GM19452 (cell line): ENCODE measurements at regions not wholly inside any gene's neighbourhood (a gene's known extent, or its start where the extent isn't known, plus 50 kb on each side); places are given as distances from the start of the nearest gene placed in this dataset.

Experiments used
- ATAC-seq: cut with Tn5 transposase; IDR thresholded peaks from one replicate; pipeline ENCODE4 v1.9.1; 2021; ENCODE audit not compliant: unreplicated experiment

- no peak for ATAC-seq
Measured at GRCh38 chr2:136248242-136248641, 130.3 kb upstream of the CXCR4 start.

- no peak for ATAC-seq
Measured at GRCh38 chr2:136247204-136247950, 129.4 kb upstream of the CXCR4 start.

GRCh38 chr2:136246086-136246669 lies 128.2 kb upstream of the CXCR4 start:
- peak; percentile 68 for ATAC-seq

- no peak for ATAC-seq
Measured at GRCh38 chr2:136245211-136245610, 127.3 kb upstream of the CXCR4 start.

- ATAC-seq, result no peak
Measured at GRCh38 chr2:136244536-136244885, 126.6 kb upstream of the CXCR4 start.

- ATAC-seq, result no peak
Measured at GRCh38 chr2:136243638-136244535, 125.9 kb upstream of the CXCR4 start.

GRCh38 chr2:136242687-136243277 lies 124.8 kb upstream of the CXCR4 start:
- ATAC-seq, result no peak

- ATAC-seq, result no peak
Measured at GRCh38 chr2:136242100-136242499, 124.2 kb upstream of the CXCR4 start.

GRCh38 chr2:136239079-136239685 lies 121.2 kb upstream of the CXCR4 start:
- no peak for ATAC-seq

GRCh38 chr2:136238286-136239078 lies 120.5 kb upstream of the CXCR4 start:
- ATAC-seq, result peak; percentile 89

GRCh38 chr2:136236019-136236418 lies 118.1 kb upstream of the CXCR4 start:
- no peak for ATAC-seq

- no peak for ATAC-seq
Measured at GRCh38 chr2:136235546-136235945, 117.6 kb upstream of the CXCR4 start.

- no peak for ATAC-seq
Measured at GRCh38 chr2:136234261-136234660, 116.3 kb upstream of the CXCR4 start.

- ATAC-seq, result no peak
Measured at GRCh38 chr2:136233298-136233697, 115.3 kb upstream of the CXCR4 start.

GRCh38 chr2:136232456-136233172 lies 114.7 kb upstream of the CXCR4 start:
- ATAC-seq, result no peak

GRCh38 chr2:136230464-136230863 lies 112.5 kb upstream of the CXCR4 start:
- ATAC-seq, result no peak

- ATAC-seq, result no peak
Measured at GRCh38 chr2:136226903-136227302, 109.0 kb upstream of the CXCR4 start.

GRCh38 chr2:136225950-136226835 lies 108.2 kb upstream of the CXCR4 start:
- peak; percentile 85 for ATAC-seq

GRCh38 chr2:136223274-136223673 lies 105.3 kb upstream of the CXCR4 start:
- no peak for ATAC-seq
